HepG2 (cell line): ENCODE measurements at regions not wholly inside any gene's neighbourhood (a gene's known extent, or its start where the extent isn't known, plus 50 kb on each side); places are given as distances from the start of the nearest gene placed in this dataset.

Source experiments
- ATAC-seq: fragments of 200-7000 bp; cut with Tn5 transposase; 3 replicates; pipeline ENCODE4 v1.9.1; 2020; ENCODE audit warnings: mild to moderate bottlenecking, moderate library complexity
- BruUV-seq: library from RNA; stranded (reverse); fragments of 400-500 nt; replicated peaks from 2 replicates; lab custom pipeline; 2021; lab: Mats Ljungman, UMichigan
- CTCF ChIA-PET: fragments of 300-600 bp; formaldehyde crosslinking; extraction: SDS; loops from one replicate; lab custom pipeline; 2021; ENCODE audit warnings: low total read pairs, inconsistent platforms, low intra/inter-chr PET ratio; lab: Yijun Ruan, JAX
- POLR2A ChIA-PET: fragments of 350-600 bp; sonication (Branson Sonifier 250); formaldehyde crosslinking; loops from one replicate; lab custom pipeline; 2020; ENCODE audit warnings: antibody characterized with exemption, inconsistent platforms; lab: Yijun Ruan, JAX
- DNase-seq: peaks from one replicate; pipeline ENCODE4 v3.0.0-alpha.2; 2015; ENCODE audit warnings: low spot score
- FAIRE-seq: peaks from 3 replicates; lab custom pipeline; 2011; peaks lifted over from hg19 to GRCh38; lab: Jason Lieb, UNC
- H2AFZ ChIP-seq: one replicate; pipeline ENCODE4 v1.6.1; 2011; ENCODE audit warnings: low read length, inconsistent platforms
- H3K27ac ChIP-seq: fragments of 300-600 bp; 3 replicates; pipeline ENCODE4 v1.8.0; 2011; ENCODE audit warnings: mixed run types, mild to moderate bottlenecking, mixed read lengths, low read length, inconsistent platforms; ENCODE audit not compliant: insufficient read depth; ENCODE audit errors: extremely low read length
- H3K27me3 ChIP-seq, 2 experiments: fragments of 200-600 bp in 1 of 2; 2 replicates in 1 of 2; 3 replicates in 1 of 2; pipeline versions ENCODE4 v1.6.0 to v1.8.0; 2011; ENCODE audit warnings: low read length in 2 of 2, mild to moderate bottlenecking in 2 of 2, moderate library complexity in 2 of 2, inconsistent platforms in 1 of 2; ENCODE audit not compliant: insufficient read depth in 2 of 2, control insufficient read depth in 1 of 2
- H3K36me3 ChIP-seq, 2 experiments: fragments of 200-600 bp in 1 of 2; replicated peaks in 1 of 2; 2 replicates in 1 of 2; 3 replicates in 1 of 2; pipeline versions ENCODE4 v1.5.1 to v1.8.0; 2011; ENCODE audit warnings: low read length in 2 of 2, inconsistent platforms in 1 of 2; ENCODE audit not compliant: insufficient read depth in 2 of 2, control insufficient read depth in 1 of 2
- H3K4me1 ChIP-seq: 2 replicates; pipeline ENCODE4 v1.5.1; 2012; ENCODE audit warnings: low read length, inconsistent platforms; ENCODE audit not compliant: insufficient read depth
- H3K4me2 ChIP-seq: 2 replicates; pipeline ENCODE4 v1.6.0; 2011; ENCODE audit warnings: low read depth, low read length, inconsistent platforms
- H3K4me3 ChIP-seq, 3 experiments: fragments of 200-600 bp in 1 of 3; sonication (generic), shearing (Covaris generic) in 1 of 3; replicated peaks in 1 of 3; 2 replicates each; pipeline ENCODE4 v1.5.1; 2011 to 2016; ENCODE audit warnings: low read length in 3 of 3, inconsistent platforms in 2 of 3, low read depth in 2 of 3, mild to moderate bottlenecking in 2 of 3, control low read depth in 1 of 3, mixed read lengths in 1 of 3; ENCODE audit not compliant: insufficient read depth in 1 of 3
- H3K79me2 ChIP-seq: one replicate; pipeline ENCODE4 v1.6.1; 2011; ENCODE audit warnings: low read length, inconsistent platforms; ENCODE audit not compliant: insufficient read depth
- H3K9ac ChIP-seq: 2 replicates; pipeline ENCODE4 v1.6.0; 2011; ENCODE audit warnings: mild to moderate bottlenecking, low read depth, low read length, inconsistent platforms; ENCODE audit not compliant: insufficient read depth
- H3K9me3 ChIP-seq: 2 replicates; pipeline ENCODE4 v1.5.1; 2012; ENCODE audit warnings: mild to moderate bottlenecking, low read length
- H4K20me1 ChIP-seq: 2 replicates; pipeline ENCODE4 v1.6.0; 2011; ENCODE audit warnings: inconsistent platforms, mild to moderate bottlenecking, low read length, moderate library complexity; ENCODE audit not compliant: insufficient read depth
- HOMEZ ChIP-seq: IDR thresholded peaks from 2 replicates; pipeline ENCODE4 v1.6.1; 2016; ENCODE audit warnings: low read depth
- SSRP1 ChIP-seq: IDR thresholded peaks from 2 replicates; pipeline ENCODE4 v1.6.1; 2016; ENCODE audit warnings: control low read depth
- TEAD2 ChIP-seq: sonication (generic); formaldehyde crosslinking; IDR thresholded peaks from 2 replicates; pipeline ENCODE4 v1.9.0; 2021; ENCODE audit warnings: missing genetic modification reagents
- ZBTB4 ChIP-seq: sonication (generic); formaldehyde crosslinking; IDR thresholded peaks from 2 replicates; pipeline ENCODE4 v1.4.0; 2020; ENCODE audit warnings: missing genetic modification reagents, mild to moderate bottlenecking, borderline replicate concordance
- ZMYM2 ChIP-seq: sonication (generic); formaldehyde crosslinking; IDR thresholded peaks from 2 replicates; pipeline ENCODE4 v1.8.0; 2022; ENCODE audit warnings: mild to moderate bottlenecking, missing genetic modification reagents
- ZNF580 ChIP-seq: IDR thresholded peaks from 2 replicates; pipeline ENCODE4 v1.6.1; 2016; ENCODE audit warnings: low read depth, borderline replicate concordance
- ZNF761 ChIP-seq: sonication (generic); formaldehyde crosslinking; conservative IDR thresholded peaks from 2 replicates; pipeline ENCODE4 v1.4.0; 2020; ENCODE audit warnings: mild to moderate bottlenecking, missing genetic modification reagents
- ZZZ3 ChIP-seq: sonication (generic); formaldehyde crosslinking; IDR thresholded peaks from 2 replicates; pipeline ENCODE4 v1.4.0; 2020; ENCODE audit warnings: missing genetic modification reagents, mild to moderate bottlenecking, borderline replicate concordance
- WGBS: methylation state at CpG from one replicate; pipeline ENCODE4 v1.1.6; 2017; ENCODE audit warnings: low lambda C conversion rate; 5-methylcytosine and 5-hydroxymethylcytosine counted together
- in situ Hi-C: cut with HindIII; loops from 2 replicates; pipeline ENCODE4 v1.10.0; 2017; ENCODE audit warnings: low pct_unique_long_range_greater_than_20kb; ENCODE audit not compliant: extremely low pct_ligation_motif_present
- intact Hi-C: fragments of 100-400 bp; cut with micrococcal nuclease; formaldehyde crosslinking; loops from one replicate; pipeline ENCODE4 v1.10.0; 2022; ENCODE audit not compliant: unreplicated experiment
- TF ChIP-seq, protein P1 (sequence below): sonication (generic); formaldehyde crosslinking; IDR thresholded peaks from 2 replicates; pipeline ENCODE4 v1.8.0; 2022; ENCODE audit warnings: missing genetic modification reagents, mild to moderate bottlenecking, borderline replicate concordance

DNA sequence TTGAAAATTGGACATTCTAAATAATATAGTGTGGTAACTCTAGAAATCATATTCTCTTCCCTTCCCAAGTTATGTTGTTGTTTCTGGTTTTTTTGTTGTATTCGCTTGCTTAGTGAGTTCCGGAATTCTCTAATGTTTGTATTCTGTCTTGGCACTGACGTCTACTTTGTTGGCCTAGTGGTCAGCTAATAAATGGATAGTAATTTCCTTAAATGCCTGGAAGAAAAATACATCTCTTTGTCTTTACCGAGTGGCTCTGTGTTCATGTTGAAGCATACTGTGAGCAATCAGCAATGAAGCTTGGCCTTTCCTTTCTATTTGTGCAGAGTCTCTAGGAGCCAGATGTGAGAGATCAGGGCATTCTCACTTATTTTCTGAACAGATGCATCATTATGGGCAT lies 1225.7 kb downstream of the JRKL start:
- no peak overlapping the region for H3K4me2 ChIP-seq
- no peak overlapping the region for H2AFZ ChIP-seq
- CTCF ChIA-PET: no interaction called here
- no peaks in the 10 kb centered on the region for H4K20me1 ChIP-seq
- POLR2A ChIA-PET: no interaction called here
- H3K36me3 ChIP-seq: no peaks in the 10 kb centered on the region
- H3K4me1 ChIP-seq: no peaks in the 10 kb centered on the region
- in situ Hi-C loops (no loop called here), intact Hi-C loops (no loop called here)
- no peak for ATAC-seq
- no TSS peak for BruUV-seq
- TF ChIP-seq TEAD2 (CRISPR knock-in tag) (no peak), SSRP1 (CRISPR knock-in tag) (no peak), ZBTB4 (CRISPR knock-in tag) (no peak), ZNF761 (CRISPR knock-in tag) (no peak), HOMEZ (CRISPR knock-in tag) (no peak), ZMYM2 (CRISPR knock-in tag) (no peak), ZNF580 (no peak), ZZZ3 (no peak)
- TF ChIP-seq, protein P1, sequence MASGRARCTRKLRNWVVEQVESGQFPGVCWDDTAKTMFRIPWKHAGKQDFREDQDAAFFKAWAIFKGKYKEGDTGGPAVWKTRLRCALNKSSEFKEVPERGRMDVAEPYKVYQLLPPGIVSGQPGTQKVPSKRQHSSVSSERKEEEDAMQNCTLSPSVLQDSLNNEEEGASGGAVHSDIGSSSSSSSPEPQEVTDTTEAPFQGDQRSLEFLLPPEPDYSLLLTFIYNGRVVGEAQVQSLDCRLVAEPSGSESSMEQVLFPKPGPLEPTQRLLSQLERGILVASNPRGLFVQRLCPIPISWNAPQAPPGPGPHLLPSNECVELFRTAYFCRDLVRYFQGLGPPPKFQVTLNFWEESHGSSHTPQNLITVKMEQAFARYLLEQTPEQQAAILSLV (CRISPR knock-in tag): no peak
- H3K79me2 ChIP-seq: no peaks in the 10 kb centered on the region
- no peak overlapping the region for H3K4me3 ChIP-seq
- H3K9me3 ChIP-seq: peaks cover 29% of the 10 kb centered on the region
- no peak for FAIRE-seq
- no peak overlapping the region for H3K27ac ChIP-seq
- no peaks in the 10 kb centered on the region for H3K27me3 ChIP-seq
- H3K9ac ChIP-seq: no peak overlapping the region
- WGBS: 25% methylated on average over 4 of the region's 4 CpGs
- DNase-seq: no peak
